Muscle layer of duodenum (tissue), 2 donors: ENCODE measurements at regions not wholly inside any gene's neighbourhood (a gene's known extent, or its start where the extent isn't known, plus 50 kb on each side); places are given as distances from the start of the nearest gene placed in this dataset.

Experiments used
- H3K27ac ChIP-seq: one replicate; pipeline ENCODE4 v1.7.0; 2013; ENCODE audit warnings: mild to moderate bottlenecking, low read length
- H3K27me3 ChIP-seq: one replicate; pipeline ENCODE4 v1.7.0; 2013; ENCODE audit warnings: low read depth, mild to moderate bottlenecking, control low read depth, low read length
- H3K36me3 ChIP-seq, 2 donors: one replicate each; pipeline ENCODE4 v1.7.0; 2013; ENCODE audit warnings: low read length in 2 of 2, control low read depth in 1 of 2, mild to moderate bottlenecking in 1 of 2; ENCODE audit not compliant: insufficient read depth in 2 of 2, control insufficient read depth in 1 of 2
- H3K4me1 ChIP-seq, 2 donors: one replicate each; pipeline ENCODE4 v1.7.0; 2013; ENCODE audit warnings: low read length in 2 of 2, mild to moderate bottlenecking in 2 of 2, control low read depth in 1 of 2, moderate library complexity in 1 of 2; ENCODE audit not compliant: insufficient read depth in 2 of 2, control insufficient read depth in 1 of 2
- H3K4me3 ChIP-seq, 2 donors: one replicate each; pipeline ENCODE4 v1.7.0; 2013; ENCODE audit warnings: low read length in 2 of 2, low read depth in 1 of 2, mild to moderate bottlenecking in 1 of 2
- H3K9me3 ChIP-seq, 2 donors: one replicate each; pipeline ENCODE4 v1.7.0; 2013; ENCODE audit warnings: low read length in 2 of 2, control low read depth in 1 of 2, mild to moderate bottlenecking in 1 of 2; ENCODE audit not compliant: control insufficient read depth in 1 of 2
- donor health status: healthy.

GRCh38 chr19:27929399-27929798, 1283.6 kb downstream of the UQCRFS1 start:
- Histone ChIP-seq H3K4me3 (no peak overlapping the region), H3K27me3 (no peaks in the 10 kb centered on the region), H3K27ac (no peak overlapping the region), H3K9me3 (no peaks in the 10 kb centered on the region), H3K36me3 (no peaks in the 10 kb centered on the region), H3K4me1 (no peaks in the 10 kb centered on the region)

DNA sequence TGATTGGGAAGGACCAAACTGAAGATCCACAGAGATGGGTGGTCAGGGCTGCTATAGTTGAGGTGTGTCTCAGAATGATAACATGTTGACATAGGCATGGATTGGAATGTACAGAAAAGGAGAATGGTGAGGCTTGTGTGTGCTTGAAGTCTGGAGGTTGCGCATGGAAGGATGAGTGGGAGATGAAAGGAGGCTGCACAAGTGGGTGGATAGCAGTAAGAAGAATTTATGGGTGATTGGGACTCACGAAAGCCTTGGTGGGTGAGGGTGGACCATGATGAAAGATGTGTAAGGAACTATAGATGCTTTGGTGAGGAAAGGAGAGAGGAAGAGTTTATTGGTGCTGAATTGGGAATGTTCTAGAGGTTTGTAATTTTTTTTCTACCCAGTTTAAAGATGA, 1287.7 kb downstream of the UQCRFS1 start:
- Histone ChIP-seq H3K36me3 (no peaks in the 10 kb centered on the region), H3K9me3 (no peaks in the 10 kb centered on the region), H3K4me1 (no peaks in the 10 kb centered on the region), H3K27me3 (no peaks in the 10 kb centered on the region), H3K27ac (no peak overlapping the region), H3K4me3 (no peak overlapping the region)

GRCh38 chr19:27922970-27923369, 1290.0 kb downstream of the UQCRFS1 start:
- H3K36me3 ChIP-seq, result no peaks in the 10 kb centered on the region
- no peak overlapping the region for H3K4me3 ChIP-seq
- no peaks in the 10 kb centered on the region for H3K9me3 ChIP-seq
- H3K4me1 ChIP-seq, result no peaks in the 10 kb centered on the region
- H3K27ac ChIP-seq, result no peak overlapping the region
- H3K27me3 ChIP-seq, result no peaks in the 10 kb centered on the region

GRCh38 chr19:27920774-27921173, 1292.2 kb downstream of the UQCRFS1 start:
- Histone ChIP-seq H3K27ac (no peak overlapping the region), H3K9me3 (no peaks in the 10 kb centered on the region), H3K27me3 (no peaks in the 10 kb centered on the region), H3K4me3 (no peak overlapping the region), H3K4me1 (no peaks in the 10 kb centered on the region), H3K36me3 (no peaks in the 10 kb centered on the region)

GRCh38 chr19:27918818-27919217, 1294.1 kb downstream of the UQCRFS1 start:
- Histone ChIP-seq H3K27me3 (no peaks in the 10 kb centered on the region), H3K4me1 (no peaks in the 10 kb centered on the region), H3K9me3 (no peaks in the 10 kb centered on the region), H3K27ac (no peak overlapping the region), H3K36me3 (no peaks in the 10 kb centered on the region), H3K4me3 (no peak overlapping the region)

- H3K9me3 ChIP-seq, result peaks cover 0 to 5% of the 10 kb centered on the region in 2 donors
- H3K4me3 ChIP-seq, result no peak overlapping the region
- no peaks in the 10 kb centered on the region for H3K27me3 ChIP-seq
- no peaks in the 10 kb centered on the region for H3K36me3 ChIP-seq
- no peak overlapping the region for H3K27ac ChIP-seq
- no peaks in the 10 kb centered on the region for H3K4me1 ChIP-seq
Observed at GRCh38 chr19:27911122-27911898, 1301.6 kb downstream of the UQCRFS1 start.

- Histone ChIP-seq H3K36me3 (no peaks in the 10 kb centered on the region), H3K4me1 (no peaks in the 10 kb centered on the region), H3K27ac (no peak overlapping the region), H3K27me3 (no peaks in the 10 kb centered on the region), H3K9me3 (peaks cover 0 to 5% of the 10 kb centered on the region in 2 donors), H3K4me3 (no peak overlapping the region)
Observed at GRCh38 chr19:27909861-27910260, 1303.1 kb downstream of the UQCRFS1 start.

GRCh38 chr19:27909185-27909840, 1303.6 kb downstream of the UQCRFS1 start:
- Histone ChIP-seq H3K4me3 (no peak overlapping the region), H3K36me3 (no peaks in the 10 kb centered on the region), H3K27me3 (no peaks in the 10 kb centered on the region), H3K27ac (no peak overlapping the region), H3K4me1 (no peaks in the 10 kb centered on the region), H3K9me3 (peaks cover 0 to 5% of the 10 kb centered on the region in 2 donors)

DNA sequence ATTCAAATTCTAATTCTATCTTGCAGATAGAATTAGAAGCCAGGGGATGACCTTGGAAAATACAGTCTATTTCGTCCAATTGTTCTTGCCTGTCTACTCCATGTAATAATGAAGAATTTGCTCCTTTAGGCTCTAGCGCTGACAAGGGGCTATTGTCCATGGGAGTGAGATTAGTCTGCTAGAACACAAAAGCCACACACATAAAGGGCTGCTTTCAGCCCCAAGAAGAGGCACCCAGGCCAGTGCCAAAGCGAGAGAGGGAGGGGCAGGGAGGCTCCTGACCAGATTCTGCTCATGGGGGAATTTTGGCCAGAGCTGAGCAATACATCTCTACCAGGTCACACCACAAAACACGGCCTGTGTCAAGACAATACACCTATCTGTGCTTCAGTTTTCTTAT, 1306.9 kb downstream of the UQCRFS1 start:
- Histone ChIP-seq H3K4me1 (no peaks in the 10 kb centered on the region), H3K27ac (no peak overlapping the region), H3K36me3 (no peaks in the 10 kb centered on the region), H3K4me3 (no peak overlapping the region), H3K9me3 (peaks cover 0 to 5% of the 10 kb centered on the region in 2 donors), H3K27me3 (no peaks in the 10 kb centered on the region)

DNA sequence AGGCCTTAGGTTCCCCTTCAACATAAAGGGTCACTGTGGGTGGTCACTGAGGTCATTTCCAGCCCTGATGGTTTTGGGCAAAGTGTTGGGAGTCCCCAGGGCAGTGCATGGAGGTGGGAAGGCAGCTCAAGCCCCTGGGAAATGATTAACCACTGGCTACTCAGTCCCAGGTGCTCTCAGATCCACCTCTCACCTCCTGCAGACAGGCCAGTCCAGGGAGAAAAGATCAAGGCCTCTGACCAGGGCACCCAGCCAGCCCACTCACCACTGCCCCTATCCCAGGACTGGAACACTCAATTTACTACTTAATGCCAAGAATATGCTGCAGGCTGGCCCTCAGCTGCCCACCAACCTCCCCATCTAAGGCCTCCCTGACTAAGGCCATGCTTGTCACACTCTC, 1307.9 kb downstream of the UQCRFS1 start:
- Histone ChIP-seq H3K27ac (no peak overlapping the region), H3K4me1 (no peaks in the 10 kb centered on the region), H3K27me3 (no peaks in the 10 kb centered on the region), H3K4me3 (no peak overlapping the region), H3K36me3 (no peaks in the 10 kb centered on the region), H3K9me3 (peaks cover 0 to 5% of the 10 kb centered on the region in 2 donors)

DNA sequence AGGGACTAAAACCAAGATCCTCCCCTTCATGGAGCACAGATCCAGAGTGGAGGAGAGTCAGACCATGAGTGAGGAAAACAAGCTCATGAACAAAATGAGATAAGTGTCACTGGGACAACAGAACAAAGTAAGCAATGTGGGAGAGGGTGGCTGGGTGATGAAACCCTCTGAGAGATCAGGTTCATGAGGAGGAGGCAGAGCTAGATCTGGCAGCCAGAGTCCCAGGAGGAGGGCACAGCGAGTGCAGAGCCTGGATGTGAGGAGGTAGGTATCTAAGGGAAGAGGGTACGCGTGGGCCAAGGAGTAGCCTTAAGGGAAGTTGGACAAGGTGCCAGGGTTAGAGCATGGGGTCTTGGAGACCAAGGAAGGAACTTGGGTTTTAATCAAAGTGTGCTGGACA, 1311.9 kb downstream of the UQCRFS1 start:
- Histone ChIP-seq H3K27me3 (no peaks in the 10 kb centered on the region), H3K4me3 (no peak overlapping the region), H3K4me1 (no peaks in the 10 kb centered on the region)

More for the DNA sequence above, 1311.9 kb downstream of the UQCRFS1 start:
- Histone ChIP-seq H3K27ac (no peak overlapping the region), H3K36me3 (no peaks in the 10 kb centered on the region), H3K9me3 (no peaks in the 10 kb centered on the region)
